ENCODE measurements at regions not wholly inside any gene's neighbourhood (a gene's known extent, or its start where the extent isn't known, plus 50 kb on each side); places are given as distances from the start of the nearest gene placed in this dataset.

DNA sequence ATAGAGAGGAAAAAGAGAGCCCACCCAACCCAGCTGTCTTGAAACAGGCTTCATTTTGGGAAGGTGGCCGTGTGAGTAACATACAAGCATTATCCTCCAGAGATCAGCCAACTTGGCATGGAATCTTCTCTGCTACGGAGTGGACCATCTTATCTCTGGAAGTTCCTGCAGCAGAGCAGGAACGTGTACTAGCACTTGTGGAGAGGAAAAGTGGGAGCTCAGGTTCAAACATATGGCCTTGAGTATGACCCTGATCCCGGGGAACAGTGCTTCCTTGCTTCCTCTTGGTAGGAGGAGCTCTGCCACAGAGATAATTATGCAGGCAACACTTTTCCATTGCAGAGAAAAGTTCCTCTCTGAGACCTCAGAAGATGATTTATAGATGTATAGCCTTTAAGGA, 490.4 kb upstream of the ACO1 start:
- peaks cover 2 to 8% (median 7%) of the 10 kb centered on the region in 3 experiments; a peak in 5 of 7 replicates for H3K36me3 Mint-ChIP-seq (ENCODE audit: insufficient read depth in 1 of 3, low read depth in 3 of 3)
- Histone ChIP-seq H3T11ph (ENCODE audit: low read length) (no peak overlapping the region), H3K9ac (ENCODE audit: extremely low read depth, insufficient read length, low read length) (no peak overlapping the region), H4K5ac (ENCODE audit: insufficient read length, low read depth, low read length) (no peak overlapping the region), H2BK20ac (ENCODE audit: low read depth, low read length, poor library complexity, severe bottlenecking) (no peak overlapping the region), H3K4ac (ENCODE audit: low read depth, low read length) (no peak overlapping the region), H4K91ac (ENCODE audit: insufficient read length, low read depth, low read length) (no peak overlapping the region), H2BK120ac (ENCODE audit: low read depth, low read length, poor library complexity, severe bottlenecking) (no peak overlapping the region), H3K14ac (ENCODE audit: insufficient read depth, low read length) (no peak overlapping the region), H3K27me3 (ENCODE audit: insufficient read depth, low read length) (no peaks in the 10 kb centered on the region), H3K27ac (ENCODE audit: insufficient read length, low read depth, low read length) (no peak overlapping the region), H3K4me1 (ENCODE audit: insufficient read depth, low read length) (no peaks in the 10 kb centered on the region), H3K23me2 (ENCODE audit: insufficient read length, low read depth, low read length, poor library complexity, severe bottlenecking) (no peaks in the 10 kb centered on the region), H3K4me2 (ENCODE audit: insufficient read depth, insufficient read length, low read length) (no peak overlapping the region), H3K23ac (ENCODE audit: insufficient read length, low read depth, low read length) (no peak overlapping the region), H2AK5ac (ENCODE audit: insufficient read length, low read length) (no peak overlapping the region), H2BK12ac (ENCODE audit: insufficient read length, low read depth, low read length) (no peak overlapping the region), H3K18ac (ENCODE audit: insufficient read length, low read depth, low read length) (no peak overlapping the region), H2BK15ac (ENCODE audit: low read depth, low read length) (no peak overlapping the region), H3K79me2 (ENCODE audit: insufficient read depth, low read length) (no peaks in the 10 kb centered on the region), H2BK5ac (ENCODE audit: insufficient read length, low read length) (no peak overlapping the region), H4K8ac (replicated peaks; ENCODE audit: insufficient read length, low read depth, low read length) (no peak overlapping the region), H4K20me1 (ENCODE audit: control insufficient read depth, insufficient read depth, insufficient read length) (no peaks in the 10 kb centered on the region), H3K56ac (ENCODE audit: insufficient read length, low read depth, low read length) (no peak overlapping the region), H3K79me1 (ENCODE audit: insufficient read depth, low read depth, low read length, poor library complexity, severe bottlenecking) (no peaks in the 10 kb centered on the region), H2AFZ (ENCODE audit: low read length) (peak overlapping the region; percentile 14), H3K9me3 (ENCODE audit: control insufficient read depth, low read depth, low read length) (no peaks in the 10 kb centered on the region)
- no peak overlapping the region for H3K4me3 Mint-ChIP-seq
- no peak for DNase-seq
- no peaks in the 10 kb centered on the region for H3K4me1 Mint-ChIP-seq
- WGBS (ENCODE audit: extremely low coverage, insufficient read length, low lambda C conversion rate), result no CpG with 5 or more reads among the region's 4 CpGs
- no peaks in the 10 kb centered on the region for H3K27me3 Mint-ChIP-seq (ENCODE audit: low read depth)
- H3K9me3 Mint-ChIP-seq, result peaks cover 7% of the 10 kb centered on the region in 2 experiments
- TF ChIP-seq, protein P1, sequence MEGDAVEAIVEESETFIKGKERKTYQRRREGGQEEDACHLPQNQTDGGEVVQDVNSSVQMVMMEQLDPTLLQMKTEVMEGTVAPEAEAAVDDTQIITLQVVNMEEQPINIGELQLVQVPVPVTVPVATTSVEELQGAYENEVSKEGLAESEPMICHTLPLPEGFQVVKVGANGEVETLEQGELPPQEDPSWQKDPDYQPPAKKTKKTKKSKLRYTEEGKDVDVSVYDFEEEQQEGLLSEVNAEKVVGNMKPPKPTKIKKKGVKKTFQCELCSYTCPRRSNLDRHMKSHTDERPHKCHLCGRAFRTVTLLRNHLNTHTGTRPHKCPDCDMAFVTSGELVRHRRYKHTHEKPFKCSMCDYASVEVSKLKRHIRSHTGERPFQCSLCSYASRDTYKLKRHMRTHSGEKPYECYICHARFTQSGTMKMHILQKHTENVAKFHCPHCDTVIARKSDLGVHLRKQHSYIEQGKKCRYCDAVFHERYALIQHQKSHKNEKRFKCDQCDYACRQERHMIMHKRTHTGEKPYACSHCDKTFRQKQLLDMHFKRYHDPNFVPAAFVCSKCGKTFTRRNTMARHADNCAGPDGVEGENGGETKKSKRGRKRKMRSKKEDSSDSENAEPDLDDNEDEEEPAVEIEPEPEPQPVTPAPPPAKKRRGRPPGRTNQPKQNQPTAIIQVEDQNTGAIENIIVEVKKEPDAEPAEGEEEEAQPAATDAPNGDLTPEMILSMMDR (conservative IDR thresholded peaks at IDR 0.05), result no peak
- H3K27ac Mint-ChIP-seq, result no peak overlapping the region

All from H9 (cell line).